Testis (tissue), 2 donors: ENCODE measurements at regions not wholly inside any gene's neighbourhood (a gene's known extent, or its start where the extent isn't known, plus 50 kb on each side); places are given as distances from the start of the nearest gene placed in this dataset.

Experiments
- POLR2A ChIP-seq: fragments of 450-650 bp; IDR thresholded peaks from one replicate; pipeline ENCODE4 v1.6.1; 2017; ENCODE audit warnings: antibody characterized with exemption, mild to moderate bottlenecking, moderate library complexity
- TF ChIP-seq, protein P1 (sequence below), 3 experiments: fragments of 450-650 bp in 2 of 3; fragments of 200-600 bp in 1 of 3; sonication (generic) in 1 of 3; IDR thresholded peaks; one replicate each; pipeline ENCODE4 v1.5.1; 2016 to 2019; ENCODE audit warnings: antibody characterized with exemption in 3 of 3, mild to moderate bottlenecking in 2 of 3, moderate library complexity in 1 of 3

DNA sequence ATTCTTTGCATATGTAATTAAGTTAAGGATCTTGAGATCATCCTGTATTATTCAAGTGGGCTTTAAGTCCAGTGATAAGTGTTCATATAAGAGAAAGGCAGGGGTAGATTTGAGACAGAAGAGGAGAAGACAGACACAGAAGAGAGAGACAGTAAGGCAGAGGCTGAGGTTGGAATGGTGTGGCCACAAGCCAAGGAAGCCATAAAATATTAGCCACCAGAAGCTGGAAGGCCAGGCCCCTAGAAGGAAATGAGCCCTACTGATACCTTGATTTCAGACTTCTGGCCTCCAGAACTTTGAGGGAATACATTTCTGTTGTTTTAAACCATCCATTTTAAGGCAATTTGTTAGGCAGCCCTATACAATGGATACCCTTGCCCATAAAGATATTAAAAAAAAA lies 66.9 kb upstream of the DLX2 start:
- TF ChIP-seq, protein P1, sequence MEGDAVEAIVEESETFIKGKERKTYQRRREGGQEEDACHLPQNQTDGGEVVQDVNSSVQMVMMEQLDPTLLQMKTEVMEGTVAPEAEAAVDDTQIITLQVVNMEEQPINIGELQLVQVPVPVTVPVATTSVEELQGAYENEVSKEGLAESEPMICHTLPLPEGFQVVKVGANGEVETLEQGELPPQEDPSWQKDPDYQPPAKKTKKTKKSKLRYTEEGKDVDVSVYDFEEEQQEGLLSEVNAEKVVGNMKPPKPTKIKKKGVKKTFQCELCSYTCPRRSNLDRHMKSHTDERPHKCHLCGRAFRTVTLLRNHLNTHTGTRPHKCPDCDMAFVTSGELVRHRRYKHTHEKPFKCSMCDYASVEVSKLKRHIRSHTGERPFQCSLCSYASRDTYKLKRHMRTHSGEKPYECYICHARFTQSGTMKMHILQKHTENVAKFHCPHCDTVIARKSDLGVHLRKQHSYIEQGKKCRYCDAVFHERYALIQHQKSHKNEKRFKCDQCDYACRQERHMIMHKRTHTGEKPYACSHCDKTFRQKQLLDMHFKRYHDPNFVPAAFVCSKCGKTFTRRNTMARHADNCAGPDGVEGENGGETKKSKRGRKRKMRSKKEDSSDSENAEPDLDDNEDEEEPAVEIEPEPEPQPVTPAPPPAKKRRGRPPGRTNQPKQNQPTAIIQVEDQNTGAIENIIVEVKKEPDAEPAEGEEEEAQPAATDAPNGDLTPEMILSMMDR (IDR thresholded peaks at IDR 0.05), result no peak
- no peak for TF ChIP-seq POLR2A
